ENCODE measurements at regions not wholly inside any gene's neighbourhood (a gene's known extent, or its start where the extent isn't known, plus 50 kb on each side); places are given as distances from the start of the nearest gene placed in this dataset.

DNA sequence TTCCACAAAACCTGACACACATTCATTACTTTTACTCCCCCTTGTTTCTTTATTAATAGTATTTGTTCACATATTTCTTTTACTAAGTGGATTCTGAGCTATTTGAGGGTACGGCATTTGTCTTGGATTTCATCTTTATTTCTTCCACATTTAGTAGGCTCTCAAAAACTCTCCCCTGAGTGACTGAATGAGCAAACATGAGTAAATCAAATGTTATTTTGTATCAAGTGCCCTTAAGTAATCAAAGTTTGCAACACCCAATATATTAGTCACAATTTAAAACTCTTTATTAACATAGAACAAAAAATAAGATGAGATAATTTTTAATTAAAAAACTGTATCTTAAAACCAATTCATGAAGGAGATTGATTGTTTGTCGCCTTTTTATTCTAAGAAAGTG is 1101.9 kb upstream of the TENM4 start:
- Histone ChIP-seq H3K27me3 (ENCODE audit: control insufficient read depth in 1 of 2, insufficient read depth in 1 of 2, low read length in 2 of 2) (no peaks in the 10 kb centered on the region), H4K91ac (ENCODE audit: low read length) (no peak overlapping the region), H3K9me3 (ENCODE audit: control insufficient read depth, low read length) (no peaks in the 10 kb centered on the region), H3K23ac (ENCODE audit: low read length in 2 of 2) (no peak overlapping the region), H3K36me3 (ENCODE audit: control insufficient read depth in 1 of 2, insufficient read depth in 2 of 2, low read depth in 1 of 2, low read length in 2 of 2) (no peaks in the 10 kb centered on the region), H2AK5ac (ENCODE audit: low read length, severe bottlenecking) (no peak overlapping the region), H3K4me2 (ENCODE audit: low read length, poor library complexity, severe bottlenecking) (no peak overlapping the region), H3K18ac (ENCODE audit: low read depth in 1 of 2, low read length in 2 of 2) (no peak overlapping the region), H3K4me3 (ENCODE audit: insufficient read depth in 1 of 2, low read depth in 1 of 2, low read length in 2 of 2) (no peak overlapping the region), H3K27ac (ENCODE audit: low read length, poor library complexity, severe bottlenecking) (no peak overlapping the region), H2BK120ac (ENCODE audit: low read depth, low read length) (no peak overlapping the region), H3K9ac (ENCODE audit: low read length) (no peak overlapping the region), H3K79me1 (replicated peaks; ENCODE audit: low read length, poor library complexity, severe bottlenecking) (no peaks in the 10 kb centered on the region), H3K4ac (ENCODE audit: low read depth in 1 of 2, low read length in 2 of 2) (no peak overlapping the region), H4K8ac (ENCODE audit: low read length) (no peak overlapping the region), H2BK5ac (ENCODE audit: low read depth, low read length, poor library complexity, severe bottlenecking) (no peak overlapping the region), H3K14ac (ENCODE audit: low read length in 2 of 2) (no peak overlapping the region), H3K4me1 (ENCODE audit: control insufficient read depth, insufficient read depth, low read depth, low read length) (no peaks in the 10 kb centered on the region), H2AFZ (ENCODE audit: low read depth, low read length) (no peak overlapping the region), H2BK12ac (ENCODE audit: low read length in 2 of 2) (no peak overlapping the region), H2BK15ac (ENCODE audit: low read depth, poor library complexity, severe bottlenecking) (no peak overlapping the region)
- no peak for DNase-seq
- WGBS: no CpG with 5 or more reads among the region's 2 CpGs

DNA sequence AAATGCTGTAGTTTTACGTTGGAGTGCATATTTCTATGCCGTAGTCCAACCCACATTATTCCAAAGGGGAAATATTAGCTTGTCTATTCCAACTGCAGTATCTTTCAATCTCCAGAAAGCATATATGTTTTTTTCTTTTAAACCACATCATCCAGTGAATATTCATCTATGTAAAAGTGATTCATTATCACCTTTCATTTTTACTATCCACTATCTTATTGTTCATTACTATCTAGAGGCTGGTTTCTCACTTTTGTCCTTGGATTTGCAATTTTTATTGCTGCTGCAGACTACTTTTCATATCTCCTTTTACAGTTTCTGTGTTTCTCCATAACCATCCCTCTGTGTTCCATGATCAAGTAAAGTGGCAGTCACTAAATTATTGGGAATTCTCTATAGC is 1097.2 kb upstream of the TENM4 start:
- H2BK12ac ChIP-seq (ENCODE audit: low read length in 2 of 2): no peak overlapping the region
- no peak overlapping the region for H2BK15ac ChIP-seq (ENCODE audit: low read depth, poor library complexity, severe bottlenecking)
- no peak overlapping the region for H3K23ac ChIP-seq (ENCODE audit: low read length in 2 of 2)
- no peak for DNase-seq
- H3K18ac ChIP-seq (ENCODE audit: low read depth in 1 of 2, low read length in 2 of 2): no peak overlapping the region
- H3K4me1 ChIP-seq (ENCODE audit: control insufficient read depth, insufficient read depth, low read depth, low read length): no peaks in the 10 kb centered on the region
- no peak overlapping the region for H3K9ac ChIP-seq (ENCODE audit: low read length)
- H3K27ac ChIP-seq (ENCODE audit: low read length, poor library complexity, severe bottlenecking): no peak overlapping the region
- H4K8ac ChIP-seq (ENCODE audit: low read length): no peak overlapping the region
- no peak overlapping the region for H3K4ac ChIP-seq (ENCODE audit: low read depth in 1 of 2, low read length in 2 of 2)
- no peak overlapping the region for H3K4me2 ChIP-seq (ENCODE audit: low read length, poor library complexity, severe bottlenecking)
- H3K27me3 ChIP-seq (ENCODE audit: control insufficient read depth in 1 of 2, insufficient read depth in 1 of 2, low read length in 2 of 2): no peaks in the 10 kb centered on the region
- no peaks in the 10 kb centered on the region for H3K36me3 ChIP-seq (ENCODE audit: control insufficient read depth in 1 of 2, insufficient read depth in 2 of 2, low read depth in 1 of 2, low read length in 2 of 2)
- H2AK5ac ChIP-seq (ENCODE audit: low read length, severe bottlenecking): no peak overlapping the region
- H2BK5ac ChIP-seq (ENCODE audit: low read depth, low read length, poor library complexity, severe bottlenecking): no peak overlapping the region
- WGBS: 94% methylated on average over 2 of the region's 2 CpGs
- H3K14ac ChIP-seq (ENCODE audit: low read length in 2 of 2): no peak overlapping the region
- no peaks in the 10 kb centered on the region for H3K9me3 ChIP-seq (ENCODE audit: control insufficient read depth, low read length)
- no peaks in the 10 kb centered on the region for H3K79me1 ChIP-seq (replicated peaks; ENCODE audit: low read length, poor library complexity, severe bottlenecking)
- no peak overlapping the region for H3K4me3 ChIP-seq (ENCODE audit: insufficient read depth in 1 of 2, low read depth in 1 of 2, low read length in 2 of 2)
- no peak overlapping the region for H4K91ac ChIP-seq (ENCODE audit: low read length)
- no peak overlapping the region for H2BK120ac ChIP-seq (ENCODE audit: low read depth, low read length)
- no peak overlapping the region for H2AFZ ChIP-seq (ENCODE audit: low read depth, low read length)

DNA sequence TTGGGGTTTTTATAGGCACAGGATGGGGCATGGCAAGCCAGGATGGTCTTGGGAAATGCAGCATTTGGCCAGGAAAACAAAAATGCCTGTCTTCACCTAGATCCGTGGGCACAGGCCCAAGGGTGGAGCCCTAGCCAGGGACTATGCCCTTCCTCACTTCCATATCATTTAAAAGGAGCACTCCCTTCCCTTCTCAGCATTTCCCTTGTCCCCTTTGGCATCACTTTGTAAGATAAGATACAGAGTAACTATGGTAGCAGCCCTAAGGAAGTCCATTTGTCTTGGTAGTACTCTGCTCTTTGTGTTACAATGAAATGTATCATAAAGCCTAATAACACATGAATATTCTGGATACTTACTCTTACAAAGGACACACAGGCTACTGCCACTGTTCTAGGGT is 1092.6 kb upstream of the TENM4 start:
- WGBS: 71% methylated on average over 1 of the region's 1 CpG
- H3K9me3 ChIP-seq (ENCODE audit: control insufficient read depth, low read length): no peaks in the 10 kb centered on the region
- H3K9ac ChIP-seq (ENCODE audit: low read length): no peak overlapping the region
- no peak overlapping the region for H3K27ac ChIP-seq (ENCODE audit: low read length, poor library complexity, severe bottlenecking)
- no peaks in the 10 kb centered on the region for H3K4me1 ChIP-seq (ENCODE audit: control insufficient read depth, insufficient read depth, low read depth, low read length)
- no peak overlapping the region for H2BK12ac ChIP-seq (ENCODE audit: low read length in 2 of 2)
- H3K4ac ChIP-seq (ENCODE audit: low read depth in 1 of 2, low read length in 2 of 2): no peak overlapping the region
- H3K4me2 ChIP-seq (ENCODE audit: low read length, poor library complexity, severe bottlenecking): no peak overlapping the region
- H3K27me3 ChIP-seq (ENCODE audit: control insufficient read depth in 1 of 2, insufficient read depth in 1 of 2, low read length in 2 of 2): no peaks in the 10 kb centered on the region
- H2BK15ac ChIP-seq (ENCODE audit: low read depth, poor library complexity, severe bottlenecking): no peak overlapping the region
- no peaks in the 10 kb centered on the region for H3K36me3 ChIP-seq (ENCODE audit: control insufficient read depth in 1 of 2, insufficient read depth in 2 of 2, low read depth in 1 of 2, low read length in 2 of 2)
- H3K79me1 ChIP-seq (replicated peaks; ENCODE audit: low read length, poor library complexity, severe bottlenecking): no peaks in the 10 kb centered on the region
- H3K14ac ChIP-seq (ENCODE audit: low read length in 2 of 2): no peak overlapping the region
- DNase-seq: no peak
- no peak overlapping the region for H4K91ac ChIP-seq (ENCODE audit: low read length)
- no peak overlapping the region for H2AFZ ChIP-seq (ENCODE audit: low read depth, low read length)
- no peak overlapping the region for H3K23ac ChIP-seq (ENCODE audit: low read length in 2 of 2)
- H2BK120ac ChIP-seq (ENCODE audit: low read depth, low read length): no peak overlapping the region
- H2AK5ac ChIP-seq (ENCODE audit: low read length, severe bottlenecking): no peak overlapping the region
- no peak overlapping the region for H2BK5ac ChIP-seq (ENCODE audit: low read depth, low read length, poor library complexity, severe bottlenecking)
- no peak overlapping the region for H4K8ac ChIP-seq (ENCODE audit: low read length)
- no peak overlapping the region for H3K18ac ChIP-seq (ENCODE audit: low read depth in 1 of 2, low read length in 2 of 2)
- H3K4me3 ChIP-seq (ENCODE audit: insufficient read depth in 1 of 2, low read depth in 1 of 2, low read length in 2 of 2): no peak overlapping the region

DNA sequence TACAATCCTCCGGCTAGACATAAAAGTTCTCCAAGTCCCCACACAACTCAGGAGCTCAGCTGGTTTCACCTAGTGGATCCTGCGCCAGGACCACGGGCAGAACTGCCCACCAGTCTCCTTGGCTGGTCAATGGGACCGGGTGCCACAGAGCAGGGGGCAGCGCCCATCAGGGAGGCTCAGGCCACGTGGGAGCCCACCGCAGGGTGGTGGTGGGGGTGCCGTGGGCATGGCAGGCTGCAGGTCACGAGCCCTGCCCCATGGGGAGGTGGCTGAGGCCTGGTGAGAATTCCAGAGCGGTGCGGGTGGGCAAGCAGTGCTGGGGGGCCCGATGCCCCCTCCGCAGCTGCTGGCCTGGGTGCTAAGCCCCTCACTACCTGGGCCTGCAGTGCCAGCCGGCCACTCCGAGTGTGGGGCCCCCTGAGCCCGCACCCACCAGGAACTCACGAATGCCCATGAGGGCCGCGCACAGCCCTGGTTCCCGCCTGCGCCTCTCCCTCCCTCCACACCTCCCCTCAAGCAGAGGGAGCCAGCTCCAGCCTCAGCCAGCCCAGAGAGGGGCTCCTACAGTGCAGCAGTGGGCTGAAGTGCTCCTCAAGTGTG is 1091.9 kb upstream of the TENM4 start:
- H3K4me1 ChIP-seq (ENCODE audit: control insufficient read depth, insufficient read depth, low read depth, low read length): no peaks in the 10 kb centered on the region
- no peak overlapping the region for H3K23ac ChIP-seq (ENCODE audit: low read length in 2 of 2)
- no peak overlapping the region for H3K27ac ChIP-seq (ENCODE audit: low read length, poor library complexity, severe bottlenecking)
- H3K27me3 ChIP-seq (ENCODE audit: control insufficient read depth in 1 of 2, insufficient read depth in 1 of 2, low read length in 2 of 2): no peaks in the 10 kb centered on the region
- H4K8ac ChIP-seq (ENCODE audit: low read length): no peak overlapping the region
- no peaks in the 10 kb centered on the region for H3K9me3 ChIP-seq (ENCODE audit: control insufficient read depth, low read length)
- no peak overlapping the region for H3K9ac ChIP-seq (ENCODE audit: low read length)
- no peak overlapping the region for H3K4me2 ChIP-seq (ENCODE audit: low read length, poor library complexity, severe bottlenecking)
- H3K18ac ChIP-seq (ENCODE audit: low read depth in 1 of 2, low read length in 2 of 2): no peak overlapping the region
- H2BK120ac ChIP-seq (ENCODE audit: low read depth, low read length): no peak overlapping the region
- 82% methylated on average over 16 of the region's 21 CpGs for WGBS
- H2AK5ac ChIP-seq (ENCODE audit: low read length, severe bottlenecking): no peak overlapping the region
- no peak overlapping the region for H3K4me3 ChIP-seq (ENCODE audit: insufficient read depth in 1 of 2, low read depth in 1 of 2, low read length in 2 of 2)
- DNase-seq: no peak
- no peak overlapping the region for H2BK12ac ChIP-seq (ENCODE audit: low read length in 2 of 2)
- no peak overlapping the region for H2BK15ac ChIP-seq (ENCODE audit: low read depth, poor library complexity, severe bottlenecking)
- H3K14ac ChIP-seq (ENCODE audit: low read length in 2 of 2): no peak overlapping the region
- H2BK5ac ChIP-seq (ENCODE audit: low read depth, low read length, poor library complexity, severe bottlenecking): no peak overlapping the region
- H2AFZ ChIP-seq (ENCODE audit: low read depth, low read length): peak overlapping the region; percentile 4
- H4K91ac ChIP-seq (ENCODE audit: low read length): no peak overlapping the region
- H3K79me1 ChIP-seq (replicated peaks; ENCODE audit: low read length, poor library complexity, severe bottlenecking): no peaks in the 10 kb centered on the region
- no peaks in the 10 kb centered on the region for H3K36me3 ChIP-seq (ENCODE audit: control insufficient read depth in 1 of 2, insufficient read depth in 2 of 2, low read depth in 1 of 2, low read length in 2 of 2)
- no peak overlapping the region for H3K4ac ChIP-seq (ENCODE audit: low read depth in 1 of 2, low read length in 2 of 2)
